HCT116 (cell line): ENCODE measurements at regions not wholly inside any gene's neighbourhood (a gene's known extent, or its start where the extent isn't known, plus 50 kb on each side); places are given as distances from the start of the nearest gene placed in this dataset.

Source experiments
- ATAC-seq: fragments of 200-7000 bp; cut with Tn5 transposase; 2 replicates; pipeline ENCODE4 v1.9.1; 2020; ENCODE audit warnings: mild to moderate bottlenecking, moderate library complexity
- BruUV-seq: library from RNA; stranded (reverse); fragments of 400-500 nt; replicated peaks from 2 replicates; lab custom pipeline; 2021; lab: Mats Ljungman, UMichigan
- CTCF ChIA-PET: fragments of 300-600 bp; sonication (Branson Sonifier 250); formaldehyde crosslinking; loops from one replicate; lab custom pipeline; 2021; ENCODE audit warnings: antibody characterized with exemption; lab: Charles Lee
- POLR2A ChIA-PET: fragments of 300-600, 350-600 bp; sonication (Branson Sonifier 250); formaldehyde crosslinking; loops from one replicate; lab custom pipeline; 2021; ENCODE audit warnings: antibody characterized with exemption; lab: Charles Lee
- RAD21 ChIA-PET, 2 experiments: fragments of 300-600 bp; sonication (Branson Sonifier 250); formaldehyde crosslinking; loops; one replicate each; lab custom pipeline; 2023; ENCODE audit warnings: low total read pairs in 2 of 2; ENCODE audit not compliant: uncharacterized antibody in 2 of 2, unreplicated experiment in 2 of 2, low non-redundant PET in 1 of 2; lab: Charles Lee
- DNase-seq: peaks from one replicate; pipeline ENCODE4 v3.0.0-alpha.2; 2010; ENCODE audit warnings: low read depth, low spot score
- H2AFZ ChIP-seq: fragments of 200-600 bp; shearing (Covaris generic), sonication (generic); 2 replicates; pipeline ENCODE4 v1.6.1; 2017; ENCODE audit warnings: low read depth, mixed run types, mixed read lengths, antibody characterized with exemption, low read length; ENCODE audit not compliant: poor library complexity, severe bottlenecking
- H3K27ac ChIP-seq: 2 replicates; pipeline ENCODE4 v1.5.1; 2012; ENCODE audit warnings: low read depth, low read length
- H3K27me3 ChIP-seq: fragments of 200-600 bp; sonication (generic); 2 replicates; pipeline ENCODE4 v1.6.1; 2016; ENCODE audit warnings: mixed run types, low read length, mixed read lengths; ENCODE audit not compliant: insufficient read depth
- H3K36me3 ChIP-seq, 2 experiments: fragments of 200-500 bp in 1 of 2; fragments of 200-600 bp in 1 of 2; sonication (Bioruptor generic) in 1 of 2; sonication (generic) in 1 of 2; 2 replicates each; pipeline versions ENCODE4 v1.5.1 to v1.6.1; 2014 to 2016; ENCODE audit warnings: low read length in 2 of 2, inconsistent platforms in 1 of 2, mixed read lengths in 1 of 2, mixed run types in 1 of 2; ENCODE audit not compliant: insufficient read depth in 2 of 2, control insufficient read depth in 1 of 2
- H3K4me1 ChIP-seq, 2 experiments: fragments of 200-600 bp in 1 of 2; sonication (generic) in 1 of 2; 2 replicates each; pipeline versions ENCODE4 v1.5.1 to v1.6.1; 2012 to 2017; ENCODE audit warnings: low read length in 2 of 2, inconsistent platforms in 1 of 2, mild to moderate bottlenecking in 1 of 2, mixed read lengths in 1 of 2, mixed run types in 1 of 2, moderate library complexity in 1 of 2; ENCODE audit not compliant: insufficient read depth in 2 of 2, control insufficient read depth in 1 of 2
- H3K4me2 ChIP-seq: fragments of 200-600 bp; sonication (generic); 2 replicates; pipeline ENCODE4 v1.6.1; 2017; ENCODE audit warnings: mixed run types, low read length, mixed read lengths
- H3K4me3 ChIP-seq, 2 experiments: fragments of 200-600 bp in 1 of 2; sonication (generic) in 1 of 2; replicated peaks in 1 of 2; 2 replicates each; pipeline ENCODE4 v1.5.1; 2011 to 2016; ENCODE audit warnings: low read length in 2 of 2, control low read depth in 1 of 2, low read depth in 1 of 2, mild to moderate bottlenecking in 1 of 2, mixed read lengths in 1 of 2, mixed run types in 1 of 2
- H3K79me2 ChIP-seq: fragments of 200-600 bp; sonication (generic); 2 replicates; pipeline ENCODE4 v1.6.1; 2017; ENCODE audit warnings: mild to moderate bottlenecking, mixed run types, low read length, moderate library complexity, mixed read lengths; ENCODE audit not compliant: insufficient read depth
- H3K9ac ChIP-seq: fragments of 200-600 bp; sonication (generic); 2 replicates; pipeline ENCODE4 v1.6.1; 2016; ENCODE audit warnings: low read length, mixed read lengths
- H3K9me2 ChIP-seq: fragments of 200-600 bp; sonication (generic), shearing (Covaris generic); 2 replicates; pipeline ENCODE4 v1.6.1; 2017; ENCODE audit warnings: mixed run types, mild to moderate bottlenecking, moderate library complexity; ENCODE audit not compliant: insufficient read depth
- H3K9me3 ChIP-seq, 2 experiments: fragments of 200-500 bp in 1 of 2; fragments of 200-600 bp in 1 of 2; sonication (Bioruptor generic) in 1 of 2; sonication (generic) in 1 of 2; 2 replicates each; pipeline ENCODE4 v1.6.1; 2014 to 2017; ENCODE audit warnings: low read length in 2 of 2, mixed read lengths in 2 of 2, inconsistent platforms in 1 of 2, low read depth in 1 of 2, mild to moderate bottlenecking in 1 of 2, mixed run types in 1 of 2, moderate library complexity in 1 of 2; ENCODE audit not compliant: control insufficient read depth in 1 of 2, insufficient read depth in 1 of 2
- H4K20me1 ChIP-seq: fragments of 200-600 bp; sonication (generic), shearing (Covaris generic); 2 replicates; pipeline ENCODE4 v1.6.1; 2017; ENCODE audit warnings: mixed run types, mild to moderate bottlenecking, moderate library complexity; ENCODE audit not compliant: insufficient read depth
- CBX3 ChIP-seq: IDR thresholded peaks from 2 replicates; pipeline ENCODE4 v1.6.1; 2012; ENCODE audit warnings: low read depth
- EGR1 ChIP-seq: IDR thresholded peaks from 2 replicates; pipeline ENCODE4 v1.6.1; 2012; ENCODE audit warnings: low read depth
- FOSL1 ChIP-seq: IDR thresholded peaks from 2 replicates; pipeline ENCODE4 v1.6.1; 2012; ENCODE audit warnings: low read depth
- JUND ChIP-seq: IDR thresholded peaks from 2 replicates; pipeline ENCODE4 v1.6.1; 2012
- POLR2A ChIP-seq: IDR thresholded peaks from 2 replicates; pipeline ENCODE4 v1.7.0; 2011; ENCODE audit warnings: borderline replicate concordance; ENCODE audit not compliant: insufficient read depth, insufficient read length; ENCODE audit errors: extremely low read depth
- RAD21 ChIP-seq: IDR thresholded peaks from 2 replicates; pipeline ENCODE4 v1.6.1; 2012; ENCODE audit warnings: low read depth, mild to moderate bottlenecking
- SRF ChIP-seq: IDR thresholded peaks from 2 replicates; pipeline ENCODE4 v1.6.1; 2012; ENCODE audit warnings: low read depth
- YY1 ChIP-seq: IDR thresholded peaks from 2 replicates; pipeline ENCODE4 v1.6.1; 2011; ENCODE audit warnings: low read length, low read depth, moderate library complexity, mild to moderate bottlenecking; ENCODE audit not compliant: insufficient replicate concordance; ENCODE audit errors: extremely low read depth
- ZFX ChIP-seq: fragments of 450-650 bp; IDR thresholded peaks from 2 replicates; pipeline ENCODE4 v1.6.1; 2017
- ZNF274 ChIP-seq: fragments of 200-500 bp; sonication (Bioruptor generic); IDR thresholded peaks from 2 replicates; pipeline ENCODE4 v1.6.1; 2014; ENCODE audit warnings: mild to moderate bottlenecking, low read depth, low read length, inconsistent platforms
- intact Hi-C: fragments of 100-400 bp; cut with micrococcal nuclease; formaldehyde crosslinking; loops from 2 replicates; pipeline ENCODE4 v1.10.0; 2022
- TF ChIP-seq, protein P1 (sequence below): IDR thresholded peaks from 2 replicates; pipeline ENCODE4 v1.6.1; 2012
- TF ChIP-seq, protein P2 (sequence below): IDR thresholded peaks from 2 replicates; pipeline ENCODE4 v1.6.1; 2012; ENCODE audit warnings: low read depth

DNA sequence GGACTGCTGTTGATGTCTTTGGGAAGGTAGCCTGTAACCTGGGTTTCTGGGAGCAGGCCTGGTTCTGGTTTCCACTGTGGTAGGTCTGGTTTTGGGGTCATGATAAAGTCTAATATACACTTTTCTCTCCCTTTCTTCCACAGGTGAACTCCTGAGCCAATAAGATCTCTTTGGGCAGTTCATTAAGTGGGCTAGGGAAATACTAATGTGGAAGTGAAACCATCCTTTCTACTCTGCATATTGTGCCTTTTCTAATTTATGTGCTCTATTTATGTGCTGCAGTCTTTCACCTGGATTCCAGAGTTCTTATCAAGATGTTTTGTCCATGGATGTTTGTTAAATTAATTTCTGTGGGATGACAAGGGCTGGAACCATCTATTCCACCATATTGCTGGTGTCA lies 165.7 kb upstream of the PTPRK start:
- H3K9me2 ChIP-seq: 0 out of 2 replicates have a peak, but pooled peaks cover 5% of the 10 kb centered on the region
- no peak overlapping the region for H3K4me3 ChIP-seq
- H2AFZ ChIP-seq: peak overlapping the region; percentile 33
- DNase-seq: no peak
- intact Hi-C loops: no loop called here
- ChIA-PET RAD21 (no interaction called here), POLR2A (no interaction called here), CTCF (no interaction called here)
- no peak overlapping the region for H3K27ac ChIP-seq
- no peak overlapping the region for H3K4me2 ChIP-seq
- no peak overlapping the region for H3K9ac ChIP-seq
- BruUV-seq: no TSS peak
- H3K9me3 ChIP-seq: no peaks in the 10 kb centered on the region
- H3K36me3 ChIP-seq: no peaks in the 10 kb centered on the region
- no peak for TF ChIP-seq CBX3
- no peak for TF ChIP-seq JUND
- TF ChIP-seq, all 23 proteins: peak for 0
- no peaks in the 10 kb centered on the region for H3K4me1 ChIP-seq
- H3K79me2 ChIP-seq: no peaks in the 10 kb centered on the region
- H3K27me3 ChIP-seq: no peaks in the 10 kb centered on the region
- no peak for ATAC-seq
- no peaks in the 10 kb centered on the region for H4K20me1 ChIP-seq

DNA sequence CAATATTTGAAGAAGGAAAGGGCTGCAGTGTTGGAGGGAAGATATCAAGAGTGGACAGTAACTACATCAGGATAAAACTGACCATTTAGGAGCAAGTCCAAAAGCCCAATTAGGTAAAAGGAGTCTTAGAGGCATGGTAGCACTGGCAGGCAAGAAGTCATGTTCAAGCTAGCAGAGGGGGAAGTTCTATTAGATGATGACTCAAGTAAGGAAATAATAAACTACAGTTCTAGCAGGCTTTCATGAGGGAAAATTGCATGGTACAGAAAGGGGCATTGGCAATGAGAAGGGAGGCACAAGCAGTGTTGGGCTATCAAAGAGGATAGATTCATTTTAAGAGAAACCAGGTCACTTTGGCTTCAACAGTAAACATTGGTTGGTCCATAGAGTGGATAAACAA lies 156.1 kb upstream of the PTPRK start:
- H3K4me2 ChIP-seq: no peak overlapping the region
- DNase-seq (no peak), ATAC-seq (no peak)
- H3K27ac ChIP-seq: no peak overlapping the region
- H3K4me3 ChIP-seq: no peak overlapping the region
- no peak for TF ChIP-seq ZNF274
- TF ChIP-seq, protein P1, sequence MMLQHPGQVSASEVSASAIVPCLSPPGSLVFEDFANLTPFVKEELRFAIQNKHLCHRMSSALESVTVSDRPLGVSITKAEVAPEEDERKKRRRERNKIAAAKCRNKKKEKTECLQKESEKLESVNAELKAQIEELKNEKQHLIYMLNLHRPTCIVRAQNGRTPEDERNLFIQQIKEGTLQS: no peak
- no peak for TF ChIP-seq EGR1
- TF ChIP-seq RAD21: no peak
- TF ChIP-seq ZFX: no peak
- no peak for TF ChIP-seq SRF
- no peak for TF ChIP-seq JUND
- TF ChIP-seq FOSL1: no peak
- TF ChIP-seq, protein P2, sequence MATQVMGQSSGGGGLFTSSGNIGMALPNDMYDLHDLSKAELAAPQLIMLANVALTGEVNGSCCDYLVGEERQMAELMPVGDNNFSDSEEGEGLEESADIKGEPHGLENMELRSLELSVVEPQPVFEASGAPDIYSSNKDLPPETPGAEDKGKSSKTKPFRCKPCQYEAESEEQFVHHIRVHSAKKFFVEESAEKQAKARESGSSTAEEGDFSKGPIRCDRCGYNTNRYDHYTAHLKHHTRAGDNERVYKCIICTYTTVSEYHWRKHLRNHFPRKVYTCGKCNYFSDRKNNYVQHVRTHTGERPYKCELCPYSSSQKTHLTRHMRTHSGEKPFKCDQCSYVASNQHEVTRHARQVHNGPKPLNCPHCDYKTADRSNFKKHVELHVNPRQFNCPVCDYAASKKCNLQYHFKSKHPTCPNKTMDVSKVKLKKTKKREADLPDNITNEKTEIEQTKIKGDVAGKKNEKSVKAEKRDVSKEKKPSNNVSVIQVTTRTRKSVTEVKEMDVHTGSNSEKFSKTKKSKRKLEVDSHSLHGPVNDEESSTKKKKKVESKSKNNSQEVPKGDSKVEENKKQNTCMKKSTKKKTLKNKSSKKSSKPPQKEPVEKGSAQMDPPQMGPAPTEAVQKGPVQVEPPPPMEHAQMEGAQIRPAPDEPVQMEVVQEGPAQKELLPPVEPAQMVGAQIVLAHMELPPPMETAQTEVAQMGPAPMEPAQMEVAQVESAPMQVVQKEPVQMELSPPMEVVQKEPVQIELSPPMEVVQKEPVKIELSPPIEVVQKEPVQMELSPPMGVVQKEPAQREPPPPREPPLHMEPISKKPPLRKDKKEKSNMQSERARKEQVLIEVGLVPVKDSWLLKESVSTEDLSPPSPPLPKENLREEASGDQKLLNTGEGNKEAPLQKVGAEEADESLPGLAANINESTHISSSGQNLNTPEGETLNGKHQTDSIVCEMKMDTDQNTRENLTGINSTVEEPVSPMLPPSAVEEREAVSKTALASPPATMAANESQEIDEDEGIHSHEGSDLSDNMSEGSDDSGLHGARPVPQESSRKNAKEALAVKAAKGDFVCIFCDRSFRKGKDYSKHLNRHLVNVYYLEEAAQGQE: no peak
- no peak for TF ChIP-seq POLR2A
- TF ChIP-seq YY1: no peak
- H3K9ac ChIP-seq: no peak overlapping the region
- ChIA-PET CTCF (no interaction called here), POLR2A (no interaction called here), RAD21 (no interaction called here)
- H3K36me3 ChIP-seq: no peaks in the 10 kb centered on the region
- intact Hi-C loops: no loop called here
- H4K20me1 ChIP-seq: no peaks in the 10 kb centered on the region
- H2AFZ ChIP-seq: no peak overlapping the region
- no peaks in the 10 kb centered on the region for H3K4me1 ChIP-seq
- no peaks in the 10 kb centered on the region for H3K79me2 ChIP-seq
- no peaks in the 10 kb centered on the region for H3K9me3 ChIP-seq
- 0 out of 2 replicates have a peak, but pooled peaks cover 5% of the 10 kb centered on the region for H3K9me2 ChIP-seq
- H3K27me3 ChIP-seq: no peaks in the 10 kb centered on the region
- no TSS peak for BruUV-seq
